Activated CD8-positive, alpha-beta T cell treated with anti-CD3 and anti-CD28 coated beads for 36 hours (primary cell): ENCODE measurements at regions not wholly inside any gene's neighbourhood (a gene's known extent, or its start where the extent isn't known, plus 50 kb on each side); places are given as distances from the start of the nearest gene placed in this dataset.

Source experiments
- ATAC-seq: fragments of 200-7000 bp; cut with Tn5 transposase; one replicate; pipeline ENCODE4 v1.10.0; 2021; ENCODE audit warnings: mild to moderate bottlenecking, moderate library complexity
- CTCF ChIA-PET: fragments of 350-600 bp; sonication (Branson Sonifier 250); formaldehyde crosslinking; loops from one replicate; lab custom pipeline; 2021; ENCODE audit warnings: antibody characterized with exemption; lab: Charles Lee
- POLR2A ChIA-PET: fragments of 350-600 bp; sonication (Branson Sonifier 250); formaldehyde crosslinking; loops from one replicate; lab custom pipeline; 2021; ENCODE audit warnings: antibody characterized with exemption; lab: Charles Lee
- DNase-seq: peaks from one replicate; pipeline ENCODE4 v3.0.0-alpha.2; 2020
- H3K27ac Mint-ChIP-seq: one replicate; pipeline ENCODE4 v1.8.0; 2021; ENCODE audit warnings: mild to moderate bottlenecking, mixed read lengths
- H3K27me3 Mint-ChIP-seq: one replicate; pipeline ENCODE4 v1.8.0; 2021; ENCODE audit warnings: mixed read lengths
- H3K36me3 Mint-ChIP-seq: one replicate; pipeline ENCODE4 v1.8.0; 2021; ENCODE audit warnings: low read depth, mixed read lengths
- H3K4me1 Mint-ChIP-seq: one replicate; pipeline ENCODE4 v1.8.0; 2021; ENCODE audit warnings: low read depth, mixed read lengths
- H3K4me3 Mint-ChIP-seq: one replicate; pipeline ENCODE4 v1.8.0; 2021; ENCODE audit warnings: mild to moderate bottlenecking, moderate library complexity, mixed read lengths
- H3K9me3 Mint-ChIP-seq: one replicate; pipeline ENCODE4 v1.8.0; 2021; ENCODE audit warnings: mixed read lengths
- intact Hi-C: fragments of 100-400 bp; cut with micrococcal nuclease; formaldehyde crosslinking; loops from one replicate; pipeline ENCODE4 v1.10.0; 2022
- TF ChIP-seq, protein P1 (sequence below): fragments of 200-600 bp; IDR thresholded peaks from one replicate; pipeline ENCODE4 v1.8.0; 2022; ENCODE audit warnings: antibody characterized with exemption, mild to moderate bottlenecking

DNA sequence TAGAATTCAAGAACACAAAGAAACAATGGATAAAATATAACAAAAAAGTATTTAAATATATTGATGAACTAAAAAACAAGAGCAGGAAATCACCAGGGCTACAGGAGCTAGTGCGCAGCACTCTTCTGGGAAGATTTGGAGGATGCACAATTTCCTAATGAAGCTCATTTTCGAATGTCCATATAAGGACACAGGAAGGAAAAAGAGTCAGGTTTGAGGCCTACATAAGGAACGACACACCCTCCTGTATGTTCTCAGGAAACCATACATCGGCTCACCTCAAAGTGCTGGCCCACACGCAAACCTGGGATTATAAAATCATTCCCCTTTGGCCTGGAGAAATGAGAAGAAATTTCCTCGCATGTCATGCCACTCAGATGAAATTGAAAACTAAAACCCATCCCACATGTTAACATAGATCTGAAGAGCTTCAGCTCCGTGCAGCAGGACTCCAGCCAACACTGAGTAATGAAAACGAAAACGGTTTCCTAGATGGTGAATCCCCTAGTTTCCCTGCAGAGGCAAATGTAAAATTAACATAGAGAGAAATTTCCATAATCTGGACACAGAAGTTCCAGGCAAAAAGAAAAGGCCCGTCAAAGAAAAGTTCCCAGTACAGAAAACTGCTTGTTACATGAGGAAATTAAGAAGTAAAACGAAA, 825.8 kb downstream of the SOCS6 start:
- ATAC-seq, result no peak

DNA sequence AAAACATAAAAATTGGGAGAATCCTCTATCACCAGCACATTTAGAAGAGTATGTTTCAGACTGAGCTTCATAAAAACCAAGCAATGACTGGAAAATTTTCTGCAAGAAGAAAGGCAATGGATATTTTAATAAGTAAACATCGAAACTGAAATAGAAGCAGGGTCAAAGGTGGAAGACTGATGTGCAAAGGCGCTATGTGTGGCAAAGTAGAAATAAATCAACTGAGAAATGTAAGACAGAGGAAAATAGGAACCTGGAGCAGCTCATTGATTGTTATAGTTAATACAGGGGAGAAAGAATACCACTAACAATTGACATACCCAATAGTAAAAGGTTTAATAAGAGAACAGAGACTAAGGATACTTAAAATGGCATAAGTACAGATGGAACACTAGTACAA, 818.4 kb downstream of the SOCS6 start:
- POLR2A ChIA-PET, result no interaction called here
- TF ChIP-seq, protein P1, sequence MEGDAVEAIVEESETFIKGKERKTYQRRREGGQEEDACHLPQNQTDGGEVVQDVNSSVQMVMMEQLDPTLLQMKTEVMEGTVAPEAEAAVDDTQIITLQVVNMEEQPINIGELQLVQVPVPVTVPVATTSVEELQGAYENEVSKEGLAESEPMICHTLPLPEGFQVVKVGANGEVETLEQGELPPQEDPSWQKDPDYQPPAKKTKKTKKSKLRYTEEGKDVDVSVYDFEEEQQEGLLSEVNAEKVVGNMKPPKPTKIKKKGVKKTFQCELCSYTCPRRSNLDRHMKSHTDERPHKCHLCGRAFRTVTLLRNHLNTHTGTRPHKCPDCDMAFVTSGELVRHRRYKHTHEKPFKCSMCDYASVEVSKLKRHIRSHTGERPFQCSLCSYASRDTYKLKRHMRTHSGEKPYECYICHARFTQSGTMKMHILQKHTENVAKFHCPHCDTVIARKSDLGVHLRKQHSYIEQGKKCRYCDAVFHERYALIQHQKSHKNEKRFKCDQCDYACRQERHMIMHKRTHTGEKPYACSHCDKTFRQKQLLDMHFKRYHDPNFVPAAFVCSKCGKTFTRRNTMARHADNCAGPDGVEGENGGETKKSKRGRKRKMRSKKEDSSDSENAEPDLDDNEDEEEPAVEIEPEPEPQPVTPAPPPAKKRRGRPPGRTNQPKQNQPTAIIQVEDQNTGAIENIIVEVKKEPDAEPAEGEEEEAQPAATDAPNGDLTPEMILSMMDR, result no peak
- Mint-ChIP-seq H3K27ac (no peak overlapping the region), H3K4me1 (no peaks in the 10 kb centered on the region), H3K4me3 (no peak overlapping the region), H3K36me3 (no peaks in the 10 kb centered on the region), H3K27me3 (no peaks in the 10 kb centered on the region), H3K9me3 (no peaks in the 10 kb centered on the region)
- DNase-seq (no peak), ATAC-seq (no peak)
- CTCF ChIA-PET, result no interaction called here
- intact Hi-C loops, result no loop called here

More for the DNA sequence above, 825.8 kb downstream of the SOCS6 start:
- Mint-ChIP-seq H3K27ac (no peak overlapping the region), H3K27me3 (no peaks in the 10 kb centered on the region), H3K4me1 (no peaks in the 10 kb centered on the region), H3K4me3 (no peak overlapping the region), H3K36me3 (no peaks in the 10 kb centered on the region), H3K9me3 (peaks cover 1% of the 10 kb centered on the region)
- TF ChIP-seq, protein P1, result no peak
- no peak for DNase-seq
- POLR2A ChIA-PET, result interaction anchor here (0.8 kb wide), 1 partner anchor 8 kb away, joined by 3 read pairs; no protein-coding TSS in a partner anchor
- CTCF ChIA-PET, result no interaction called here
- intact Hi-C loops, result no loop called here

DNA sequence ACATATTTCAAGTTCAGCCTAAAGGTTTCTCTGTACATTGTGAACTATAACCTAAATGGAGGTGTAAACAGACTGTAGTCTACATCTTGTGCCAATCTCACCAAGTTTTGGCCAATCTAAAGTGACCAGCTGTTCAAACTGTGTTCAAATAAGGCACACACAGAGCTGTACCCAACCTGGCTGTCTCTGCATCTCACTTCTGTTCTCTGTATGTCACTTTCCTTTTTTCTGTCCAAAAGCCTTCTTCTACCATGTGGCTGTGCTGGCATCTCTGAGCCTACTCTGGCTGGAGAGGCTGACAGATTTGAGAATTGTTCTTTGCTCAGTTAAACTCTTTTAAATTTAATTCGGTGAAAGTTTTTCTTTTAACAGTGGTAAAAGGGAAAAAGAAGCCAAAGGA, 817.9 kb downstream of the SOCS6 start:
- H3K27me3 Mint-ChIP-seq, result no peaks in the 10 kb centered on the region
- no peak for ATAC-seq
- intact Hi-C loops, result no loop called here
- no peak for DNase-seq
- H3K9me3 Mint-ChIP-seq, result no peaks in the 10 kb centered on the region
- H3K36me3 Mint-ChIP-seq, result no peaks in the 10 kb centered on the region
- TF ChIP-seq, protein P1, result no peak
- no peaks in the 10 kb centered on the region for H3K4me1 Mint-ChIP-seq
- CTCF ChIA-PET, result no interaction called here
- no peak overlapping the region for H3K4me3 Mint-ChIP-seq
- H3K27ac Mint-ChIP-seq, result no peak overlapping the region
- POLR2A ChIA-PET, result no interaction called here

DNA sequence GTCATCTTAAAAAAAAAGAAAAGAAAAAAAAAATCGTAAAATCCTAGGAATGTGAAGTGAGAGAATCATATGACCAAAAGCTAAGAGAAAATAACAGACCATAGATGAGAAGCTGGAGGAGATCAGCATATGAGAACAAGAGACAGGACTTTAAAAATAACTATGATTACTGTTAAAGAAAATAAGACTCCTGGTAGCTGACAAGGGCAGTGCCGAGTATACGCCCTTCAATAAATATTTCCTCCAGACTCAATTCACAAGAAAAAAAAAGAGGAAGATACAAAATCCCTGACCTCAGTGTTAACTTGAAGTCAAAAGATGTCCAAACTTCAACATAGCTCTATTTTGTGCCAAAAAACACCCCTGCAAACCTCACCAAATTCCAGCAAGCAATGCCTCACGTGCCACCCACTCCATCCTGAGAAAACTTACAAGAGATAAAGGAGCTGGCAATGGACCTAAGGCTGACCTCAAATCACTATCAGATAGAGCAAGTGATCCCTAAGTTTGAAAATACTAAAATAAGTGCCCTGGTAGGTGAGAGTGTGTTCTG, 817.2 kb downstream of the SOCS6 start:
- Mint-ChIP-seq H3K4me1 (no peaks in the 10 kb centered on the region), H3K4me3 (no peak overlapping the region), H3K9me3 (no peaks in the 10 kb centered on the region), H3K27me3 (no peaks in the 10 kb centered on the region), H3K36me3 (no peaks in the 10 kb centered on the region), H3K27ac (no peak overlapping the region)
- TF ChIP-seq, protein P1, result no peak
- ATAC-seq (no peak), DNase-seq (no peak)
- ChIA-PET CTCF (interaction anchor here (1.3 kb wide), 1 partner anchor 15 kb away, joined by 3 read pairs; no protein-coding TSS in a partner anchor), POLR2A (no interaction called here)
- intact Hi-C loops, result no loop called here

DNA sequence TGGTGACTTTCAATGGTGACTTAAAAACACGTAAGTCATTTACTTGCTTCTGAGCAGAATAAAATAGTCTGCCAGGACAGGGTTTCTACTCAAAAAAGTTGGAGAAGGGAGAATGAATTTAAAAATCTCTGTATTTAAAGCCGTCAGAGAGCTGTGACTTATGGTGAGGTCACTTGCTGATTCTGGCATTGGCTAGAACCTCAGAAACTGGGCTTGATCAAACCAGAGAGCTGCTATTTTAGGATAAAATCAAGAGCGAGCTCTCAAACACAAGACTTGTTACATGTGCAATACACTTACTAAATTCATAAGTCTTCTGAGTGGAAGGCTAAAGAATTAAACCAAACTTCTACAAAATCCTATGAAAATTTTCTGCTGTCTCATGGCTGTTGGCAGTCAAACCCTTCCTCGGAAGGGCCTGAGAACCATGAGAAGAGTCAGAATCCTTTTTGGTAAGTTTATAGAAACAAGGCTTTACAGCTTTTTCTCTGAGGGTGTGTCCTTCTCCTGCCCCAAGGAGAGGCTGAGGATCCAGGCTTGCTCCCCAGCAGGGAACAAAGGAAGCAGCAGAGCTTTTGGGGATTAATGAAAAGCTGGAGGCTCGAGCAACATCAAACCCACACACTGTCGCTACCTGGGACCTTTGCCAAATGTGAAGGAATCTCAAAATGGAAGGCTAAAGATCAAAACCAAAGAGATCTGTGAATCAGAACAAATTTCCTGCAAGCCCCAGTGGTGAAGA, 816.4 kb downstream of the SOCS6 start:
- ChIA-PET CTCF (interaction anchor here (1.3 kb wide), 1 partner anchor 14 kb away, joined by 3 read pairs; no protein-coding TSS in a partner anchor), POLR2A (no interaction called here)
- intact Hi-C loops, result no loop called here
- Mint-ChIP-seq H3K27me3 (no peaks in the 10 kb centered on the region), H3K9me3 (no peaks in the 10 kb centered on the region), H3K4me1 (no peaks in the 10 kb centered on the region), H3K4me3 (no peak overlapping the region), H3K36me3 (no peaks in the 10 kb centered on the region), H3K27ac (no peak overlapping the region)
- TF ChIP-seq, protein P1, result no peak
- DNase-seq (no peak), ATAC-seq (no peak)
